Dermis microvascular lymphatic vessel endothelial cell (primary cell): ENCODE measurements at regions not wholly inside any gene's neighbourhood (a gene's known extent, or its start where the extent isn't known, plus 50 kb on each side); places are given as distances from the start of the nearest gene placed in this dataset.
"Not testable (repeated sequence)": the region's sequence is repeated elsewhere in the genome, so short reads cannot be mapped to it uniquely, and the experiment has no call there.

Experiments used
- DNase-seq, 2 donors: peaks; one replicate each; pipeline versions ENCODE4 v3.0.0 to v3.0.0-alpha.2; 2010; ENCODE audit warnings: low read depth in 2 of 2

DNA sequence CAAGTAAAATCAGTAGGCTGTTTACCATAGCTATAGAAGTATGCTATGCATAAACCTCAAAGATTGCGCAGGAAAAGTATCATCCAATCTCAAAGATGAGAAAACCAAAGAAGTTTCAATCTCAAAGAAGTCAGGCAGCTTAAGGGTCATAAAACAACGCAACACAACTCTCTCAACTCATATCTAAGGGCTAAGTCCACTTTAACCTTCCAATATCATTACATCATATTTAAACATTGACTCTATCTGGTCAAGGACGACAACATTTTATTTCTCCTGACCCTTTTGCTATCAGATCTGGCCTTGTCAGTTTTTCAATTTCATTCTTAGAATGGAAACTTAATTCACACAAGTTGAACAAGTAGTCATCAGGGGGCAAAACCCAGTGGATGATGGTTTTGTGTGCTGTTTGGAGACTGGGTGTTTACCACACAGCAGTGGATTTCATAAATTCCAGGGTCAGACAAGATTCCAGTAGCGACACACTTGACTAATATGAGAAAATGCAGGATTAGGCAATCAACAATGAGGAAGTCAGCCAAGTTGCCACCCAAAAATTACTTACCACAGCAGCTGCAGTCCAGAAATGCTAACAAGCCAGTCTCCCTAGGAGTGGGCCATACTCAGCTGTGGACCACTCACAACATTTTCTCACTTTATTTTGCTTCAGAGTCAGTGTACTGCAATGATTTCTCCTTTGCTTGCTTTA, 108.7 kb upstream of the NBPF26 start:
- DNase-seq = not testable (repeated sequence)

DNA sequence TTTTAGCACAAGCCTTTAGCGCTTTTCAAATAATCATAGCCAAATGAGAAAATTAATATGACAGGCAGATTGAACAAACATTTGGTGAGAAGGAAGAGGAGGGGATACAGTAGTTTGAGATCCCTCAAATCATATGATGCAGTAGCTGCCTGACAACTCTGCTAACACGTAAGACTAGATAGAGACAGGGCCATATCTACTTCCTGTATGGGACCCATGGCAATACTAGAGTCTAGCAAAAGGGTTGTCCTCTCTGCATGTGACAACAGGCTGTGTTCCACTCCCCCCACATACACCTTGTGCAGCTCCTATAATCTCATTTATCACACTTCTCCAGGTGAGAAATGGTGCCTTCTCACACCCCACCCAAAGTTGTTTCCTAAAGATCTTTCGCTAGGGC, 106.3 kb upstream of the NBPF26 start:
- DNase-seq = not testable (repeated sequence)

DNA sequence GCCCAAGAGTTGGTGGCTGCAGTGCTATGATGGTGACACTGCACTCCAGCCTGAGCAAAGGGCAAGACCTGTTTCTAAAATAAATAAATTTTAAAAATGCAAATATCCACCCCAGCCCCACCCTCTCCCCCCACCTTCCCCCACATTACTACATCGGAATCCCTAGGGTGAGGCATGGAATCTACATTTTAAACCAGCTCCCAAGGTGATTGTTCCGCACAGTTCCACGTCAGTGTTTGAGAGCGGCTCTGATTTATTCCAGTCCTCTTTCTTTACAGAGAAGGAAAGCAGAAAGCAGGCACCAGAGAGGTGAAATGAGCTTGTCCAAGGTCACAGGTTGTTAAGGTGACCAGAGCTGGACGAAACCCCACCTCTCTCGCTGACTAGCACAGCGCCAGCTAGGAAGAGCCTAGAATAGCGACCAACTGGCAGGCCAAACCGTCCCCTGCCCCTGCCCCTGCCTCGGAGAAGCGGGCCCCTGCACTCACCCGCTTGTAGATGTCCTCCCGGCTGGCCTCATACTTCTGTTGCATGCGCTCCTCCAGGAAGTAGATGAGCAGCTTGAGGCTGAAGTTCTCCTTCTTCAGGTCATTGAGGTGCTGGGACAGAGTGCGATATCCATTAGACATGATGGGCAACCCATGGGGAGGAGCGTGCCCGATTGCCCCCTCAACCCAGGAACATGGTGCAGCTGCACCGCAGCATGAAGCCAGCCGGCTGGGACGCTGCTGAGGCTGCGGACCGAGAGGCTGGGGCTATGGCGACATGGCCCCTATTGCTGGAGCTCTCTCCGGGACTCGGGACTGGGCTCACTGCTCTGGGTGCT, 103.7 kb upstream of the NBPF26 start:
- not testable (repeated sequence) for DNase-seq

DNA sequence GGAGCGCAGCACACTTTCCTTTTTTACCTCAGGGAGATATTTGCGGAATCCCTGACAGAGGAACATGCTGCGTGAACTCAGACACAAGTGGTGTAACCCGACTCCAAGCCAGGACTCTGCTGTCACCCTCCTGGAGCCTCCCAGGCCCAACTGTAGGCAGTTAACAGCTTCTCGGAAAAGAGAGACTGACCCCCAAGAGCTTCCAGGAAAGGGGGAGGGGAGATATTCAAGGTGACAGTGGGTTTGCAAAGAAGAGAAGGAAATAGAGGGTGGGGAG, 103.1 kb upstream of the NBPF26 start:
- not testable (repeated sequence) for DNase-seq

DNA sequence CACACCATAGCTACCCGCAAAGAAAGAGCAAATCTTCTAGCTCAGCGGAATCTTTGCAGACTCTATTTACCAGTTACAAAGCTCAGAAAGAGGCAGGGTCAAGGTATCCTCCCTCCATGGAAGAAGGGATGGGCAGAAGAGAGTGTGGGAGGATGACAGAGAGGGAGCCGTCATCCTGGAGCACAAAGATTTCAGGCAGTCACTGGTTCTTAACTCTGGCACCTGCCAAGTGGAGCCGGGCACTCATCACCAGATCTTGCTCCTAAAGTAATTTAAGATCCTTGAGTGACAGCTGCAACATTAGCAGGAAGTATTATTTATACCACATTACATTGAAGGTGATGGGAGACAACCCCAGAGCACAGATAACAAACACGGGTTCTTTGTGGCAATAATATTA, 102.5 kb upstream of the NBPF26 start:
- DNase-seq = not testable (repeated sequence)

DNA sequence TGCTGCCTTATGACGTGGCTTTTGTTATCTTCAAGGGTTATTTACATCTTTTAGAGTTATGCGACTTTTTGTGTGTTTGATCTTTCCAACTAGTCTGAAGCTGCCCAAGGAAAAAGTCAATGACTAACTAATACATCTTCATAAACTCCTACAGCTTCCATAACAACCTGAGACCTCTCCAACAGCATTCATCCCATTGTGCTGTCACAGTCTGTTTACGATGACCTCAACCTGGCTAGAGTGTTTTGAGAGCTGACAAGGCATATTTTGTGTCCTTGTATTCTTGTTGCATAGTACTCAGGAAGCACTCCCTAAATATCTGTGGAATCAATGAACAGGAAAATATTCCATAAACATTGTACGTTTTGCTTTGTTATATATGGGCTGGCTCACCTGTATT, 100.2 kb upstream of the NBPF26 start:
- not testable (repeated sequence) for DNase-seq

DNA sequence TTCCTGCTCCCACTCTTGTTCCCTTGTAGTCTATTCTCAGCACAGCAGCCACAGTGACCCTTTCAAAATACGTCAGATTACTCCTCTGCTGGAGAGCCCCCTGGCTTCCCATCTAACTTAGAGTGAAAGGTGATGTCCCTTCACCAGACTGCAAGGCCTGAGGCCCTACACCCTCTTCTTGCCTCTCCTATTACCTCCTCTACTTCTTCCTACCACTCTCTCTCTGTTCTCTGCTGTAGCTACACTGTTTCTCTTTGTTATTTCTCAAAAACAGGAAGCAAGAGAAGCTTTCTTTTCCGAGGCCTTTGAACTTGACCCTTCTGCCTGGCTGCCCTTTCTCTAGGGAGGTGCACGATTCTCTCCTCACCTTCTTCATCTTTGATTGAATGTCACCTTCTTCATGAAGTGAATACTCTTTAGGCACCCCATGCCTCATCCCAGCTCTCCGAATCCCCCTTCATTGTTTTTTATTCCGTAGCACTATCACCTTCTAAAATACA, 99.1 kb upstream of the NBPF26 start:
- not testable (repeated sequence) for DNase-seq

DNA sequence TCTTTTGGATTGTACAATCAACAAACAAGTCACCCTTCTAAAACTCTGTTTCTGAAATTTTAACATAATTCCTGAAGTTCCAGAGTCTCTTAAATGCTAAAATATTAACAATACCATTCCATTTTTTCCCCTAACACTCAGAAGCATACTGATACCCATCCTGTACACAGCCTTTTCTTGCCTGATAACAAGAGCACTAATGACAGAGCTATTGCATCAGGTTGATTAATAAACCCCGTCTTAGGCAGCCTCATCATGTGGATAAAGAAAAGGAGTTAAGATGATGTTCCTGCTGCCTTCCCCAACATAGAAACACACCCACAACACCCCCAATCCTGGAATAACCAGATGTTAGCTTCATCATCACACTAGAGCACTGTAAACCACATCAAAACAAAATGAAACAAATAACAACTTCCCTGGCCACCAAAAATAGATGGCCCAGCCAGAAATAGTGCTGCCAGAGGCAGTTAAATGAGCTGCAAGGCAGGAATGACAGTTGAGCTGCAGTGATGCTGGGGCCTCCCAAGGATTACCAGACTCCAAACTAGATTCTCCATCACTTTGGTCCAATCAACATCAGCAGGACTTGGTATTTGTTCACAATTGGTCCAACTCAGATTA, 93.8 kb upstream of the NBPF26 start:
- not testable (repeated sequence) for DNase-seq

DNA sequence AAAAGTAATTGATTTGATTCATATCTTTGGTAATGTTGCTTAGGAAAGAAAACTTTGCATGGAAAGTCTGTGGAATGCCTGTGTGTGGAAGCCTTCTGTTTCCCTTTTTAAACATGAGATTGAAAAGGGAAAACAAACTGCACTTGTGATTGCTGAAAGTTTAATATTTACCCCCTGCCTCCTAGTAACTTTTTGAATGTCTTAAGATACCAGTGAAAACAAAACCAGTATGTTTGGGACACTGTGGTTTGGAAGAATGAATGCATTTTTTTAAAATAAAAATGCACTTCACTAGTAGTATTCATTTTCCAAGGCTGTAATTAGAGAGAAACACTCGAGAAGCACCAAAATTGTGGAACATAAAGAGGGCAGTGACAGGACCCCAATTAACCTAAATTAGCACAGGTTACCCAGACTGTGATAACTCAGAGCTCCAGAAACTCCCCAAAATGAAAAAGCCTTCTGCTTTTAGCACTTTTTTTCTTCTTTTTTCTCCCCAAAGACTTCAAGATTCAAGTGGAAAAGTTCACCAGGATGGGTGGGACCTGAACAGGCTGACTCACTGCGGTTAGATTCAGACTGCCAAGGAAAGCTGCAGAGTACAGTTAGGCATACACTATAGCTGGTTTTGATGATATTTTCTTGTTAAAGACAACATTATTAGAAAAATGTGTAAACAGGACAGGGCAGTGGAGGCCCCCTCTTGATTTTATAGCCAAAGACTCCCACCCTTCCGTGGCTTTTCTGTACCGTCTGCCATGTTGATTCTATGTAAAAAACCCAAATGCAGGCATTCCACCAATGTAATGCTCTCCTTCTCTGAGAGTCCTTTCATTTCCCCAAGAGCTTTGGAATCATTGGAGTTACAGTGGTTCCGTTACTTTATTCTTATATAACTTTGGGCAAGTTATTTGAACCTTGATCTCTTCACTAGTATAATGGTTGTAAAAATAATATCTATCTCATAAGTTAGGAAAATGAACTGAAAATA, 88.6 kb upstream of the NBPF26 start:
- not testable (repeated sequence) for DNase-seq

DNA sequence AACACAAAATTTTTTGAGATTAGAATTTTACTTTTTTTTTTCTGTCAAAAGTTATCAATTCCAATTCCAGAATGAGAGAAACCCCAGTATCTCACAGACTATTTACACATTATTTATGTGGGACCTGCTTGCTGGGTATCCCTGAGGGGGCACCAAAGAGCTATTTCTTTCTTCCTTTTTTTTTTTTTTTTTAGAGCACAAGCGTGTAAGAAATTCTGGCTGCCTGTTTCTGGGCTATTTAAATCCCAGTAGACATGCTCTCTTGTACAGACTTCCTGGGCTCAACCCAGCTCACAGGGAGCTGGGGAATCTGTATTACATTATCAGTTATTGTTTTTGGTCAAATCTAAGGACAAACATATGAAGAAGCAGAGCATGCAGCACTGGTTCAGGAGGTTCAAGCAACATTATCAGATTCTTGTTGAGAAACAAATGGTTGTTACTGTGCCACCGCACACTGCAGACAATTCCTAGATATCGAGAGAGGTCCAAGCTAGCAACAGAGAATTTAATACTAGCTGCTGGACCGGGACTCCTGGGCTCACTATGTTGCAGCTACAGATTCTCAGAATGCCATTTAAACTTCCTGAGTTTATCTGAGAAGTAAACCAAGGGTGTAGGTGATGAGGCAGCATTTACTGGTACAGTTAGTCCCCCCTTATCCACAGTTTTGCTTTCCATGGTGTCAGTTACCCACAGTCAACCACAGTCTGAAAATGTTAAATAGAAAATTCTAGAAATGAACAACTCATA, 83.3 kb upstream of the NBPF26 start:
- not testable (repeated sequence) for DNase-seq

DNA sequence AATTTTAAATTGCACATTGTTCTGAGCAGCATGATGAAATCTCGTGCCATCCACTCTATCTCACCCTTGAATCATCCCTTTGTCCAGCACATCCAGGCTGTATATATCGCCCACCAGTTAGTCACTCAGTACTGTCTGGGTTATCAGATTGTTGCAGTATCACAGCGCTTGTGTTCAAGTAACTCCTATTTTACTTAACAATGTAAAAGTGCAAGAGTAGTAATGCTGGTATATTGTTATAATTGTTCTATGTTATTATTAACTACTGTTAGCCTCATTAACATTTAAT, 82.8 kb upstream of the NBPF26 start:
- DNase-seq = not testable (repeated sequence)

DNA sequence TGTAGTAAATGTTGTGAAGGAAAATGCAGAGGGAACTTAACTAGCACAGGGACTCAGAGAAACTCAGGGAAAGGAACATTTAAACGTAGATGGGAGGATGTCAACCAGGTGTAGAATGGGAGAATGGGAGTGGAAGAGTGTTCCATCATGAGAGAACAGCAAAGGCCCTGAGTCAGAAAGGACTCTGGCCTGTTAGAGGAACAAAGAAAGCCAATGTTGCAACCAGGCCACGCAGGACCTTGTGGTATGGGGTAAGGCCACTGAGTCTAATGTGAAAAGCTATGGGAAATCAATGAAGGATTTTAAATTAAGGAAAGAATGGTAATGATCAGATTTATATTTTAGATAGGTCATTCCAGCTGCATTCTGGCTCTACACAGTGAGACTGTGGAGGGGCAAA, 76.6 kb upstream of the NBPF26 start:
- not testable (repeated sequence) for DNase-seq

DNA sequence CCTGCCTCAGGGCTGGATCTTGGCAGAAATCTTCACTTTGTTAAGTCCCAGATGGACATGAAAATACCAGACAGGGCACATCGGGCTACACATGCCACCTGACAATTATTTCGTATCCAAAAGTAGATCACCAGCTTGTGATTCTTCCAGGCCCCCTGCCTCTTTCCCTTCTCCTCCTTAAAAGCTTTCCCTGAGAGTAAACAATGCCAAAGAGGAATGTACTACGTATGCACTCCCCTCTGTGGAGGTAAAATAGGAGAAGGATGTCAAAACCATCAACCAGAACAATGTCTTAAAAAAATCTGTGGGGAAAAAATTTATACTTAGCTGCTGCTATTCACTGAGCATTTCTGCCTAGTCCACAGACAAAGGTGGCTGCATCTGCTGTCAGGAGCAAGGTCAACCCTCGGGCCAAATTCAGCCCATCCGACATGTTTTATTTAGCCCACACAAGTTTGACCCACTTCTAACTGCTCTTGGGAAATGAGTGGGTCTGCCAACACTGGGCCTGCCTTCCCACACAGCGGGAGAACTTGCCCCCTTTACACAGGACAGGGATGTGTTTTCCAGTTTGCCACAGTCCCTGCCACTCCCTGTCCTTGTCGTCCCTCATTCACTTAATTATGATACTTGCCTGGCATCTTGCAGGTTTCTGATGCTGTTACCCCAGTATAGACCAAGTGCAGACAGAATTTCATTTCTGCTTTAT, 74.7 kb upstream of the NBPF26 start:
- DNase-seq = not testable (repeated sequence)

DNA sequence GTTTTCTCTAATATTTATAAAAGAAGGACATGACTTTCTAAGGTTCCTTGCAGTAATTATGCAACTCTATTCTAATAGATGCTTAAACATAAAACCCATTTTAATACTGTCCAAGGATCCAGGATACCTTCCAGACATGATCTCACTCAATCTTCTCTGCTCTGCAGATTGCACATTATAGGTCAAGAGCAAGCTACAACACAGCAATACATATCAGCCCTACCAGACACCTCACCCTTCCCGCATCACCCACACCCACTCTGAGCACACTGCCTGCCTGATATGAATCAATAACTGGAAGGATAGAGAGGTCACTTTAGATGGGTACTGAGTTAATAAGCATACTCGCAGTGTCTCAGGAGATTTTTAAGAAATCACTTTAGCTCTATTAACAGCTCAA, 74.0 kb upstream of the NBPF26 start:
- DNase-seq = not testable (repeated sequence)

DNA sequence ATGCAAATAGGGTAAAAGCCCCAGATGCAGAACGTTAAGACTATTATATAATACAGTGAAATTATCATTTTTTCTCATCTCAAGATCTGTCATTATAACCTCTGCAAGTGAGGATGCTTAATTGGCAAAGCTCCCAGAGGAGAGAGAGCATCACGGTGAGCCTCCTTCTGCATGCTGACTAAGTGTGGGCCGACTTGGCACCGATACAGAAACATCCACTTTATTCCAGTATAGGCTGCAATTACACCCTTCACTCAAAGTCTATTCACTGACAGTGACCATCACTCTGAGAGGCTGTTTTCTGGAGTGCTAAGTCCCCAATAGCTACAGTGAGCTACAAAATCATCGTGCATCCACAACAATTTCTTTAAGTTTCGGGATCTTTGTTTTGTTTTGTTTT, 69.6 kb upstream of the NBPF26 start:
- DNase-seq = not testable (repeated sequence)

DNA sequence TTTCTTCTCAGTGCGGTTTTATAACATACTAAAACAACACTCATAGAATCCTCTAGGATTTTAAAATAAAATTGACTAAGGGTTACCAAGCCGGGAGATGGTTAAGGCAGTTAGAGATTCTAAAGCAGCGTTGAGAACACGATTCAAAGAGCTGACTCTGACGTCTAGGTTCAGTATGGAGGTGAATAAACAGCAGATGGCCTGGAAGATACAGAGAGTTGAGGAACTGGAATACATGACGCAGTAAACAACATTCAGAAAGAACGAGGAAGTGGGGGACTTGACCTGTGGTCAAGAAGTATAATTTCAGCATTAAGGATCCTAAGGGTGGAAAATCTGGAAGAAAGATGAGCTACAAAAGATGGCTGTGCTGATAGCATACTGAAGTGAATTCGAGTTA, 68.4 kb upstream of the NBPF26 start:
- DNase-seq = not testable (repeated sequence)

DNA sequence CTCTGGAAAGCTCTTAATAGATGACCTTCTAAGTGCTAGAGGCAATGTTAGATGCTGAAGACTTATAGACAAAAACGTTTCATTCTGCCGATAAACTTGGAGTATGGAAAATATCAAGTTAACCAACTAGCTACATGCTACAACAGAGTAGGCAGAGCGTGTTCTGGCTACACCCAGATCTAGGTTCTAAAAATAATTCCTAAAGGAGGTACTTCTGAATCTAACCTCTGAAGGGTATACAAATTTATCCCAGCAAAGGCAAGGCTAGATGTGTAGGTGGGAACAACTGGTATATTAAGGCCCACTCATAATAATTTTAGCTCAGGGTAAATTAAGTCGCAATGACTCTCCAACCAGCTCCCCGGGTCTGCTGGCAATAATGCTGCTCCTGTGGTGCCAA, 67.6 kb upstream of the NBPF26 start:
- DNase-seq = not testable (repeated sequence)

DNA sequence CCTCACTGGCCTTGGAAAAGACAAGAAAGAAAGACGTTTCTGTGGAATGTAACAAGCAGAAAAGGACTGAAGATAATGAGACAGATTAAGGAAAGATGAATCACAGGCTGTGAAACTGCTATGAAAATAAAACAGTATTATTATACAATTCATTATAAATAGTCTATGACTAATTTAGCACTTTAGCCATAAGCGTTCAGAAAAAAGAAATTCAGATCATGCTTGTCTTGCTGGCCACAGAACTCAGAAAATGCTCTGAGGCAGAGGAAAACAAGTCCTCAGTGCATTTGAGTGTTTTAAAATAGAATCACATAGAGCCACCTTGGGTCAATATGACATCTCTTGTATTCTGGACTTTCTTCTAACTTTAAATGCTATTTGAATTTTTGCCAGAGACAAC, 65.9 kb upstream of the NBPF26 start:
- not testable (repeated sequence) for DNase-seq

DNA sequence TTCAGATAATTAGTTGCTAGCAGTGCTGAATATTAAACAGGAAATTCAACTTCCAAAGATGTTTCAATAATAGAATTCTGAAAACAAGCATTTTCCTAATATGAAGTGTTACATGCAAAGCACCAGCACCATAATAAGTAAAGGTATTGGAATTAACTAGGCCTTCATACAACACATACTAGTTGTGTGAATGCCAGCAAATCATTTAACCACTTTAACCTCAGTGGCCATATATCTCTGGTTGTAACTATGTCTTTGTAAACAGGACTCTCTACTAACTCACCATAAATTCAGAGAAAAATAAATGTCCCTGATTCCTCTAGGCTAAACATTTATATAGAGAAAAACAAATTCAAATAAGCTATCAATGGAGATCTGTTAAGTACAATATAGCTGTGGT, 65.1 kb upstream of the NBPF26 start:
- not testable (repeated sequence) for DNase-seq

DNA sequence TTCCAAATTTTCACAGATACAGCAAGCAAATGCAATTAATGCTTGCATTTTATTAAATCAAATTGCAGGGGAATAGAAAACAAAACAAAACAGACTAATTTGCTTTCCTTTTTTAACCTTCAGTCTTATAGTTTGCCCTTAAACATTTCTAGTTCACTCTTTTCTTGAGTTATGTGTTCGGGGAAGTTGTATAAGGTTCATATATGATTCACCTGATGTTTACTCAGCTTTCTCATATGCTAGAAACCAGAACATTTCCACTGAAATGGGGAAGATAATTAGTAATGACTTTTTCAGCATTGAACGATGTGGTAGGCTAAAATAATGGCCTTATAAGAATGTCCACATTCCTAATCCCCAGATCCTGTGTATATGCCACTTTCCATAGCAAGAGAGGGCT, 64.6 kb upstream of the NBPF26 start:
- DNase-seq = not testable (repeated sequence)
